K562 (cell line): ENCODE measurements at regions not wholly inside any gene's neighbourhood (a gene's known extent, or its start where the extent isn't known, plus 50 kb on each side); places are given as distances from the start of the nearest gene placed in this dataset.

ENCODE experiments used
- BCL6 ChIP-seq: fragments of 250-450 bp; sonication (Bioruptor Pico); IDR thresholded peaks from 2 replicates; pipeline ENCODE4 v1.4.0; 2020
- BRD9 ChIP-seq: fragments of 450-650 bp; IDR thresholded peaks from 2 replicates; pipeline ENCODE4 v1.6.1; 2018; ENCODE audit warnings: low read depth; ENCODE audit not compliant: partially characterized antibody
- EGR1 ChIP-seq: fragments of 450-650 bp; conservative IDR thresholded peaks from 2 replicates; pipeline ENCODE4 v1.6.1; 2017; ENCODE audit warnings: mild to moderate bottlenecking
- ESRRA ChIP-seq: fragments of 450-650 bp; IDR thresholded peaks from 2 replicates; pipeline ENCODE4 v1.6.1; 2014; ENCODE audit warnings: low read depth, mild to moderate bottlenecking, moderate library complexity, borderline replicate concordance
- L3MBTL2 ChIP-seq: fragments of 450-650 bp; IDR thresholded peaks from 2 replicates; pipeline ENCODE4 v1.6.1; 2016; ENCODE audit warnings: mild to moderate bottlenecking, moderate library complexity
- NFE2 ChIP-seq: IDR thresholded peaks from 2 replicates; pipeline ENCODE4 v1.6.1; 2014; ENCODE audit warnings: antibody characterized with exemption, low read depth
- NFIX ChIP-seq: fragments of 250-450 bp; sonication (Bioruptor Pico); IDR thresholded peaks from 2 replicates; pipeline ENCODE4 v1.4.0; 2020; ENCODE audit warnings: low read depth, mild to moderate bottlenecking, moderate library complexity
- PTTG1 ChIP-seq: fragments of 450-650 bp; IDR thresholded peaks from 2 replicates; pipeline ENCODE4 v1.6.1; 2016; ENCODE audit warnings: low read depth, mild to moderate bottlenecking, missing genetic modification characterization, missing compliant biosample characterization
- RBM22 ChIP-seq: fragments of 200-400 bp; formaldehyde crosslinking; IDR thresholded peaks from 2 replicates; pipeline ENCODE4 v1.6.1; 2018; ENCODE audit warnings: low read length, low read depth; ENCODE audit not compliant: poor library complexity, severe bottlenecking
- SNAPC5 ChIP-seq: fragments of 250-450 bp; sonication (Bioruptor Pico); IDR thresholded peaks from 2 replicates; pipeline ENCODE4 v1.8.0; 2021; ENCODE audit warnings: moderate library complexity, mild to moderate bottlenecking, inconsistent platforms
- TRIM24 ChIP-seq, 2 experiments: fragments of 450-650 bp; IDR thresholded peaks; 2 replicates each; pipeline ENCODE4 v1.6.1; 2016
- ZBTB40 ChIP-seq, 2 experiments: fragments of 450-650 bp in 1 of 2; sonication (generic) in 1 of 2; formaldehyde crosslinking in 1 of 2; IDR thresholded peaks; 2 replicates each; pipeline versions ENCODE4 v1.7.1 to v1.9.0; 2016 to 2022; ENCODE audit warnings: inconsistent platforms in 1 of 2, mild to moderate bottlenecking in 1 of 2, missing genetic modification reagents in 1 of 2
- ZNF253 ChIP-seq: fragments of 250-450 bp; sonication (Bioruptor Pico); conservative IDR thresholded peaks from 2 replicates; pipeline ENCODE4 v1.6.1; 2021; ENCODE audit warnings: mild to moderate bottlenecking
- ZNF263 ChIP-seq: sonication (generic); formaldehyde crosslinking; IDR thresholded peaks from 2 replicates; pipeline ENCODE4 v1.8.0; 2022; ENCODE audit warnings: mild to moderate bottlenecking, missing genetic modification reagents, borderline replicate concordance
- ZNF518B ChIP-seq: fragments of 250-450 bp; sonication (Bioruptor Pico); IDR thresholded peaks from 2 replicates; pipeline ENCODE4 v1.5.0; 2021; ENCODE audit warnings: mild to moderate bottlenecking, moderate library complexity
- ZSCAN29 ChIP-seq: fragments of 450-650 bp; IDR thresholded peaks from 2 replicates; pipeline ENCODE4 v1.6.1; 2017
- TF ChIP-seq, protein P1 (sequence below), 2 experiments: fragments of 450-650 bp in 1 of 2; sonication (generic) in 1 of 2; formaldehyde crosslinking; conservative IDR thresholded peaks; 2 replicates each; pipeline versions ENCODE4 v1.4.0 to v1.8.1; 2020 to 2022; ENCODE audit warnings: mild to moderate bottlenecking in 1 of 2, missing genetic modification reagents in 1 of 2

DNA sequence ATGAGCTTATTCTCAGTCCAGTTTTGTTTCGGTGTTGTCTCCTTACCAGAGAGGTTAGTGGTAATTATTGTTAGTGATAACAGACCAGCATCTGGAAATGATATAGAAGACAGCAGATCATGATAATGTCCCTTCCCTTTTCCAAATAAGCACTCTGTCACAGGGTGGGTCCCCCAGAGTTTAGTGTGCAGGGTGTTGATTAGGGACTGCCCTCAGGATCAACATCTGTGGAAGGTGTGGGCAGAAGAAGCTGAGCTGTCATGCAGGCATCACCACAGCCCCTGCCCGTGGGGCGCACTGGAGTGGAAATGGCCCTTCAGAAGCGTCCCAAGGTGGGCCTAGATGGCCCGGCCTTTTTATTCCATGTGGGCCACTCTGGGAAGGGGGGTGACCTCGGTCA is 67.6 kb upstream of the DTNBP1 start (continued):
- TF ChIP-seq NFIX (CRISPR knock-in tag) (no peak), RBM22 (no peak), ZNF253 (CRISPR knock-in tag) (no peak), SNAPC5 (CRISPR knock-in tag) (no peak), ZNF518B (CRISPR knock-in tag) (no peak), ZBTB40 (IDR thresholded peaks at IDR 0.05) (no peak), ZBTB40 (CRISPR knock-in tag; IDR thresholded peaks at IDR 0.05) (no peak), EGR1 (no peak), ZNF263 (no peak), BRD9 (no peak), L3MBTL2 (no peak), ZSCAN29 (no peak), PTTG1 (no peak), NFE2 (peak; percentile 62; the same call in 1 of the 2 replicates), ESRRA (0 out of 2 replicates have a peak, but pooled peaks have one; percentile 28), BCL6 (CRISPR knock-in tag) (no peak), TRIM24 (IDR thresholded peaks at IDR 0.05) (peak; percentile 67 to 75)
- TF ChIP-seq, protein P1, sequence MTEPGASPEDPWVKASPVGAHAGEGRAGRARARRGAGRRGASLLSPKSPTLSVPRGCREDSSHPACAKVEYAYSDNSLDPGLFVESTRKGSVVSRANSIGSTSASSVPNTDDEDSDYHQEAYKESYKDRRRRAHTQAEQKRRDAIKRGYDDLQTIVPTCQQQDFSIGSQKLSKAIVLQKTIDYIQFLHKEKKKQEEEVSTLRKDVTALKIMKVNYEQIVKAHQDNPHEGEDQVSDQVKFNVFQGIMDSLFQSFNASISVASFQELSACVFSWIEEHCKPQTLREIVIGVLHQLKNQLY (CRISPR knock-in tag; conservative IDR thresholded peaks at IDR 0.05), result no peak
